Epithelial cell of proximal tubule (primary cell): ENCODE measurements at regions not wholly inside any gene's neighbourhood (a gene's known extent, or its start where the extent isn't known, plus 50 kb on each side); places are given as distances from the start of the nearest gene placed in this dataset.
"Not testable (repeated sequence)": the region's sequence is repeated elsewhere in the genome, so short reads cannot be mapped to it uniquely, and the experiment has no call there.

Experiments used
- DNase-seq: peaks from one replicate; pipeline ENCODE4 v3.0.0-alpha.2; 2011; ENCODE audit warnings: low read depth
- H3K4me3 ChIP-seq: 2 replicates; pipeline ENCODE4 v1.5.1; 2011; ENCODE audit warnings: low read depth, mild to moderate bottlenecking, low read length
- TF ChIP-seq, protein P1 (sequence below): conservative IDR thresholded peaks from 2 replicates; pipeline ENCODE4 v1.5.1; 2012; ENCODE audit warnings: low read depth, mild to moderate bottlenecking, low read length

DNA sequence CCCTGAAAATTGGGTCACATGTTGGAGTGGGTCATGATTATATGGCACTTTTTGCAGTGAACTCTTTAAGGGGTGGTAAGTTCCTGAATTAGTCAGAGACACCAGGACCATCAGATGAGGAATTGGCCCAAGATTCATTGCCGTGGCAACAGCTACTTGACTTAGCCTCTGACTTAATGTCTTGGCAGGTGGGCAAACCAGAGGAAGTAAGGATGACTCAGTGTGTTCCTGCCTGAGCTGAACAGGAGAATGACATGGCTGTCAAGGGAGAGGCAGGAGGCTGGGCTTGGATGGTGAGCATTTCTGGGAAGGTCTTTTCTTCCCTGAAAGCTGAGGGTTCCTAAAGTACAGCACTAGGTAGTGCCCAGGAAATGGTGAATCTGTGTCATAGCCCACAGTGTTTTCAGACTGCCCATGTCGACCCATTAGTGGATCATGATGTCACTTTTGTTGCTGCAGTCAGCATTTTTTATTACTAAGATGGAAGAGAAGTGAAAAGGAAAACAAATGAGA is 170.1 kb upstream of the PWP1 start:
- H3K4me3 ChIP-seq, result no peak overlapping the region
- peak; percentile 98 for DNase-seq
- TF ChIP-seq, protein P1, sequence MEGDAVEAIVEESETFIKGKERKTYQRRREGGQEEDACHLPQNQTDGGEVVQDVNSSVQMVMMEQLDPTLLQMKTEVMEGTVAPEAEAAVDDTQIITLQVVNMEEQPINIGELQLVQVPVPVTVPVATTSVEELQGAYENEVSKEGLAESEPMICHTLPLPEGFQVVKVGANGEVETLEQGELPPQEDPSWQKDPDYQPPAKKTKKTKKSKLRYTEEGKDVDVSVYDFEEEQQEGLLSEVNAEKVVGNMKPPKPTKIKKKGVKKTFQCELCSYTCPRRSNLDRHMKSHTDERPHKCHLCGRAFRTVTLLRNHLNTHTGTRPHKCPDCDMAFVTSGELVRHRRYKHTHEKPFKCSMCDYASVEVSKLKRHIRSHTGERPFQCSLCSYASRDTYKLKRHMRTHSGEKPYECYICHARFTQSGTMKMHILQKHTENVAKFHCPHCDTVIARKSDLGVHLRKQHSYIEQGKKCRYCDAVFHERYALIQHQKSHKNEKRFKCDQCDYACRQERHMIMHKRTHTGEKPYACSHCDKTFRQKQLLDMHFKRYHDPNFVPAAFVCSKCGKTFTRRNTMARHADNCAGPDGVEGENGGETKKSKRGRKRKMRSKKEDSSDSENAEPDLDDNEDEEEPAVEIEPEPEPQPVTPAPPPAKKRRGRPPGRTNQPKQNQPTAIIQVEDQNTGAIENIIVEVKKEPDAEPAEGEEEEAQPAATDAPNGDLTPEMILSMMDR, result no peak

DNA sequence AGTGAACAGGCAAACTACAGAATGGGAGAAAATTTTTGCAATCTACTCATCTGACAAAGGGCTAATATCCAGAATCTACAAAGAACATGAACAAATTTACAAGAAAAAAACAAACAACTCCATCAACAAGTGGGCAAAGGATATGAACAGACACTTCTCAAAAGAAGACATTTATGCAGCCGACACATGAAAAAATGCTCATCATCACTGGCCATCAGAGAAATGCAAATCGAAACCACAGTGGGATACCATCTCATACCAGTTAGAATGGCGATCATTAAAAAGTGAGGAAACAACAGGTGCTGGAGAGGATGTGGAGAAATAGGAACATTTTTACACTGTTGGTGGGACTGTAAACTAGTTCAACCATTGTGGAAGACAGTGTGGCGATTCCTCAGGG is 167.8 kb upstream of the PWP1 start:
- not testable (repeated sequence) for H3K4me3 ChIP-seq, DNase-seq

DNA sequence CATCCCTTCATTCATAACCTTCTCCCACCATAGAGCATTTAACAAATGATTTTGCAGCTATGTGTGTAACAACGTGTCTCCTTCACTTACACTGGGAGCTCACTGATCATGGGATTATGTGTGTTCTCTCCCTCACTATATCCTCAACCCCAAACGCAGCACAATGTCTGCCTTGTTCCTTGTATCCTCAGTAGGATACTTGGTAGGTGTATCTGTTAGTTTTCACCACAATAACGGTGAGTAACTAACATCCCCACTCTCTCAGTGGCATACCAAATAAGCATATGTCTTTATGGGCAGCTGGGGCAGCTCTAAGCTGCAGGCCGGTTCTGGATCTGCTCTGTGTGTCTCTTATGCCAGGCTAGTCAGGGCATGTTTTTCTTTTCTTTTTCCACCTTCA is 166.7 kb upstream of the PWP1 start:
- no peak overlapping the region for H3K4me3 ChIP-seq
- no peak for DNase-seq
- TF ChIP-seq, protein P1, result no peak

DNA sequence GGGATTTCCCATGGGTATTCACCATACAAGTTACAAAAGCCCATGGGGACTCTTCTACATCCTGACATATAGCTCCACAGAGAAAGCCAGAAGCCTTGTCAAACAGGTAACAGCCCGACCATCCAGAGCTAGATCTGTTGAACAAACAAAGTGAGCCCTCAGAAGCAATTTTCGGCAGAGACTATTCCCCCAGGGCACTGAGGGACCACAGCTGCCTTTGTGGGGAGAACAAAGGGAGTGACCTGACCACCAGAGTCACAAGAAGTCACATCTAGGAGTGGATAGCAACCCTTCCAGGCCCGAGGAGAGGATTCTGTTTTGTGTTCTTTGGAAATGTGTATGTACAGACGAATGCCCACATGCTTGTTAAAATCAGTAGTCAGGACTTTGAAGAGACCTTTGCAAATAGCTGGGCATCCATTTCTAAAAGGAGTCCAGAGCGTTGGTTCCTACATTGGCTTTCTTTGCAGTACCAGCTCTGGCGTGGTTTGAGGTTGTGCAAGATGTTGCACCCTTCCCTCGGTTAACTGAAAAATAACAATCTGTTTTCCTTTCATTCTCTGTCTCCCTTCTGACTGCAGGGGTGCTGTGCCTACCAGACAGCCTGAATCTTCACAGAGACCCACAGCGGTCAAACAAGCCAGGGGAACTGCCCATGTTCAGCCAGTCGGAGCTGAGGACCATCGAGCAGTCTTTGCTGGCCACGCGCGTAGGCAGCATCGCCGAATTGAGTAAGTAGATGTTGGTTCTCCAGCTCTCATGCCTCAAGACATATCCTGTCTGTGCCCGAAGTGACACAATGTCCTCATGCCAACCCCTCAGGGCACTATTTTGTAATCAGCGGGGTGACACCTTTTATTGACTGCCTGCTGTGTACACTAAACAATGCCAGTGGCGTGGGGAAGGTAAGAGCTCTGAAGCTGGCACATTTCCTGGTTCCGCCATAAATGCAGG is 165.4 kb upstream of the PWP1 start:
- TF ChIP-seq, protein P1, result no peak
- DNase-seq, result no peak
- no peak overlapping the region for H3K4me3 ChIP-seq

DNA sequence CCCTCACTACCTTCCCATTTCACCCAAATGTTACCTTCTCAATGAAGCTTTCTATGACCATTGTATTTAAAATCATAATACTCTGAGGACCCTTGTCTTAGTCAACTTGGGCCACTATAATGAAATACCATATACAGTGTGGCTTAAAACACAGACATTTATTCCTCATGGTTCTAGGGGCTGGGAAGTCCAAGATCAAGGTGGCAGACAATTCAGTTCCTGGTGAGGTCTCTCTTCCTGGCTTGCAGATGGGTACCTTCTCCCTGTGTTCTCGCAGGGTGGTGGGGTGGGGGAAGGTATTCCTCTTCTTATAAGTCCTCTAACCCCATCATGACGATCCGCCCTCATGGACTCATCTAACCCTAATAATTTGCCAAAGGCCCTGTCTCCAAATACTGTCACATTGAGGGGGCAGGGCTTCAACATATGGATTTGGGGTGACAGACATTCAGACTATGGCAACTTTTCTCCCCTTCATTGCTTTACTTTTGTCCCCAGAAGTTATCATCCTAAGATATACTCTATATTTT is 163.7 kb upstream of the PWP1 start:
- DNase-seq, result no peak

DNA sequence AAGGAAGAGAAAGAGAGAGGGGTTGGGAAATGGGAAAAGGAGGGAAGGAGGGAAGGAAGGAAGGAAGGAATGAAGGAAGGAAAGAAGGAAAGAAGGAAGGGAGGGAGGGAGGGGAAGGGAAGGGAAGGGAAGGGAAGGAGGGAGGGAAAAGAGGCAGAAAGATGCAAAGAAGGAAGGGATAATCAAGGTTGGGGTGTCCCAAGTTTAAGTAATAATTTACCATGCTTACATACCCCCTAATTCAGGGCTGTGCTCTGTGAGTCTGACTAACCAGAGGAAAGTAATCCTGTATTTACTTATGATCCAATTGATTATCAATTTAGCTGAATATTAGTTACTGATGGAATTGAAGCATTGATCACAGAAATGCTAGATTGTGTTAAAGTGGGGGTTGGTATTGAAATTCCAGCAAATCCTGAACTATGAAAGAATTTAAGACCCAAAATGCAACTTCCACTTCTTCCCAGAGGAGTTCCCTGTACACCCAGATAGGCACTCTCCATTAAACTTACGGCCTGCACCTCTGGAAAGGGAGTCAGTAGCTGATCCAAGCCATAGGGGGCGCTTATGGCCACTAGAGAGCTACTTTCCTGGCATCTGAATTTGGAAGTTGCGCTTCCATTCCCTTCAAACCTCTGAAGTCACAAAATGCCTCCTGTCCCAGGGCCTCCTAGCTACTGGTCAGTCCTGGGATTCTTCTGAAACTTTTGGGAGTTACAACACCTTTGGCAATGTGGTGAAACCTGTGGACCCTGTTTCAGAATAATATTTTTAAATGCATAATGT is 162.7 kb upstream of the PWP1 start:
- TF ChIP-seq, protein P1, result peak; percentile 45
- no peak for DNase-seq
- H3K4me3 ChIP-seq, result no peak overlapping the region

More for the DNA sequence above, 163.7 kb upstream of the PWP1 start:
- H3K4me3 ChIP-seq, result no peak overlapping the region
- TF ChIP-seq, protein P1, result no peak
